HEK293T (cell line): ENCODE measurements at regions not wholly inside any gene's neighbourhood (a gene's known extent, or its start where the extent isn't known, plus 50 kb on each side); places are given as distances from the start of the nearest gene placed in this dataset.

Source experiments
- CTCF ChIA-PET: fragments of 350-600 bp; formaldehyde crosslinking; extraction: SDS; loops from one replicate; lab custom pipeline; 2021; ENCODE audit warnings: antibody characterized with exemption, inconsistent platforms; lab: Yijun Ruan, JAX
- POLR2A ChIA-PET: fragments of 350-600 bp; formaldehyde crosslinking; extraction: SDS; loops from one replicate; lab custom pipeline; 2020; ENCODE audit warnings: antibody characterized with exemption, inconsistent platforms; lab: Yijun Ruan, JAX
- DNase-seq: peaks from one replicate; pipeline ENCODE4 v3.0.0; 2012; ENCODE audit warnings: mixed read lengths; ENCODE audit errors: extremely low spot score
- ARNT ChIP-seq: fragments of 450-650 bp; IDR thresholded peaks from 2 replicates; pipeline ENCODE4 v1.6.1; 2017; ENCODE audit warnings: mild to moderate bottlenecking
- BHLHE40 ChIP-seq: fragments of 450-650 bp; IDR thresholded peaks from 2 replicates; pipeline ENCODE4 v1.6.1; 2016; ENCODE audit warnings: mild to moderate bottlenecking, moderate library complexity, borderline replicate concordance
- CTBP1 ChIP-seq: fragments of 450-650 bp; IDR thresholded peaks from 2 replicates; pipeline ENCODE4 v1.6.1; 2016; ENCODE audit warnings: borderline replicate concordance
- ELF4 ChIP-seq: fragments of 450-650 bp; IDR thresholded peaks from 2 replicates; pipeline ENCODE4 v1.6.1; 2017; ENCODE audit warnings: antibody characterized with exemption
- FOXA1 ChIP-seq: fragments of 450-650 bp; IDR thresholded peaks from 2 replicates; pipeline ENCODE4 v1.6.1; 2016; ENCODE audit warnings: mild to moderate bottlenecking
- FOXK2 ChIP-seq: fragments of 450-650 bp; IDR thresholded peaks from 2 replicates; pipeline ENCODE4 v1.6.1; 2016; ENCODE audit warnings: mild to moderate bottlenecking
- FOXM1 ChIP-seq: fragments of 450-650 bp; IDR thresholded peaks from 2 replicates; pipeline ENCODE4 v1.6.1; 2017; ENCODE audit warnings: mild to moderate bottlenecking, borderline replicate concordance
- HDGF ChIP-seq: fragments of 450-650 bp; IDR thresholded peaks from 2 replicates; pipeline ENCODE4 v1.6.1; 2017; ENCODE audit warnings: antibody characterized with exemption, borderline replicate concordance
- L3MBTL2 ChIP-seq: fragments of 450-650 bp; conservative IDR thresholded peaks from 2 replicates; pipeline ENCODE4 v1.6.1; 2016; ENCODE audit warnings: mild to moderate bottlenecking
- LEF1 ChIP-seq: fragments of 450-650 bp; IDR thresholded peaks from 2 replicates; pipeline ENCODE4 v1.6.1; 2017; ENCODE audit warnings: mild to moderate bottlenecking, borderline replicate concordance
- NFRKB ChIP-seq: fragments of 450-650 bp; IDR thresholded peaks from 2 replicates; pipeline ENCODE4 v1.6.1; 2016; ENCODE audit warnings: mild to moderate bottlenecking, moderate library complexity
- SP1 ChIP-seq: fragments of 450-650 bp; IDR thresholded peaks from 2 replicates; pipeline ENCODE4 v1.6.1; 2017
- SUZ12 ChIP-seq: fragments of 450-650 bp; IDR thresholded peaks from 2 replicates; pipeline ENCODE4 v1.6.1; 2016; ENCODE audit warnings: mild to moderate bottlenecking
- TARDBP ChIP-seq: fragments of 450-650 bp; IDR thresholded peaks from 2 replicates; pipeline ENCODE4 v1.6.1; 2016
- ZNF384 ChIP-seq: fragments of 450-650 bp; IDR thresholded peaks from 2 replicates; pipeline ENCODE4 v1.6.1; 2016
- TF ChIP-seq, protein P1 (sequence below): fragments of 450-650 bp; IDR thresholded peaks from 2 replicates; pipeline ENCODE4 v1.6.1; 2016

DNA sequence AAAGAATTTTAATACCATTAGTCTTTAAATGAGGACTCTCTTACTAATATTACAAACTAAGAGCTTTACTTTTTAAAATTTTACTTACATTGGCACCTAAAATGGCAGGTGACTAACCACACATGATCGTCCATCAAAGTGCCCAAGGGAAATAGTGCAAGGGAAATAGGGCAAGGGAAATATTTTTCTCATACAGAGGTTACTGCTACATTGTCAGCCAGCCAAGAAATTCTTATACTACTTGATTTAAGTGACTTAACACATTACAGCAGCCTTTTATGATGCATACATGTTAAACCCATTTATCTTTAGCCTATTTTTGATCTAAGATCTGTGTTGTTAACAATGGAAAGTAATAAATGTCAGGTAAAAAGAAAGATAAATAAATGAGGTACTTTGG, 587.2 kb upstream of the PKDCC start:
- ChIA-PET CTCF (no interaction called here), POLR2A (no interaction called here)
- TF ChIP-seq SUZ12 (no peak), HDGF (no peak), SP1 (no peak), ARNT (no peak), NFRKB (no peak), ZNF384 (no peak), FOXA1 (no peak), FOXK2 (no peak), BHLHE40 (no peak)
- TF ChIP-seq, protein P1, sequence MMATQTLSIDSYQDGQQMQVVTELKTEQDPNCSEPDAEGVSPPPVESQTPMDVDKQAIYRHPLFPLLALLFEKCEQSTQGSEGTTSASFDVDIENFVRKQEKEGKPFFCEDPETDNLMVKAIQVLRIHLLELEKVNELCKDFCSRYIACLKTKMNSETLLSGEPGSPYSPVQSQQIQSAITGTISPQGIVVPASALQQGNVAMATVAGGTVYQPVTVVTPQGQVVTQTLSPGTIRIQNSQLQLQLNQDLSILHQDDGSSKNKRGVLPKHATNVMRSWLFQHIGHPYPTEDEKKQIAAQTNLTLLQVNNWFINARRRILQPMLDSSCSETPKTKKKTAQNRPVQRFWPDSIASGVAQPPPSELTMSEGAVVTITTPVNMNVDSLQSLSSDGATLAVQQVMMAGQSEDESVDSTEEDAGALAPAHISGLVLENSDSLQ = no peak
- no peak for DNase-seq

DNA sequence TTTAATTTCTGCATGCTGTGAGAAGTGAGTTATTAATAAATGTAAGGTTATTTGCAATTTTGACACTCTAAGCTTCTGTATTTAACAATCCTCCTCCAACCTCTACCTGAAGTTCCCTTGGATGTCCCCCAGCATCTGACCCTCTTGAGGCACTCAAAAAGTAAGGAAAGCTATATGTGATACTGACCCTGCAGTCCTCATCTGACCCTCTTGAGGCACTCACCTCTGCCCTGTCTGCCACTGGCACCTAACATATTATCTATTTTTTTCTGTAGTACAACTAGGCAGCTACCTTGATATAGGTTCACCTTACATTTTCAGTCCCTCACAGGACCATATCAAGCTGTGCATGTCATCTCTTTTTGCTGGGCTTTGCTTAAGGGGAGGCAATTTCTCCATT, 583.4 kb upstream of the PKDCC start:
- DNase-seq = no peak
- TF ChIP-seq, protein P1 = no peak
- CTCF ChIA-PET = interaction anchor here (0.7 kb wide), 1 partner anchor 91 kb away, joined by 5 read pairs; no protein-coding TSS in a partner anchor
- POLR2A ChIA-PET = no interaction called here

DNA sequence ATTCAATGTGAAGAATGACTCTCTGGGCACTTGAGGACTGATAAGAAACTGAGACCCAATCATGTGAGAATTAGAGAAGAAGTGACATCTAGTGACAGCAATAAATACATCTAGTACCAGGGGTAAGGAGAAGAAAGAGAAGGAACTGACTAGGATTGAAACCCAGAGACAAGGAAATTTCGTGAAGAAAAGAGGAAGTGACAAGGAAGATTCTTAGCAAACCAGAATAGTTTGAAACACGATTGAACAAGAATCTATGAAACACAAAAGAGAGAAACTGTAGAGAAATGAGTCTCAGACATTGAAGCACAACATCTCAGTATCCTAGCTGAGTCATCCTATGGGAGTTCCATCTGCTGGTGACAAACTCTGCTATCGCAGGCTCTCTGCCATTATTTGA, 571.9 kb upstream of the PKDCC start:
- ChIA-PET CTCF (no interaction called here), POLR2A (no interaction called here)
- no peak for DNase-seq
- TF ChIP-seq CTBP1 (no peak), L3MBTL2 (no peak), LEF1 (no peak), ELF4 (no peak), FOXK2 (no peak), FOXA1 (no peak), HDGF (no peak)

DNA sequence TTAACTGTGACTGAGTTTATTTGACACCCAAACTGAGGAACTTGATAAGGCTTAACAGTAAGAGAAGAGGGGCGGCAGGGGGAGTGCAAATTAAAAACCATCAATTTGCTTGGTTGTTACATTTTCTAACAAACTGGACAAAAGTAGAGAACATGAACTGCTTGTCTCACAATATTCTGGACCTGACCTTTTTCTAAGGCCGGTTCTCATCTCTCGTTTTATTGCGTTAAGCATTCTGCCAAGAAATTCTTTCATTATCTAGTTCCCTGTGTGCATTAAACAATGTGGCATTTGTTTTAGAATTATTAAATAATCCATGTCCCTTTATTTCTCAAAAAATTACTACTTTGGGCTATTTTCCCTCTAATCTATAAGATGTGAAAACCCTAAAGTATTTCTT, 565.2 kb upstream of the PKDCC start:
- CTCF ChIA-PET = no interaction called here
- POLR2A ChIA-PET = no interaction called here
- TF ChIP-seq LEF1 = no peak
- no peak for TF ChIP-seq HDGF
- TF ChIP-seq, protein P1 = no peak
- TF ChIP-seq TARDBP = no peak
- TF ChIP-seq FOXK2 = no peak
- no peak for TF ChIP-seq L3MBTL2
- no peak for TF ChIP-seq NFRKB
- no peak for TF ChIP-seq ARNT
- no peak for DNase-seq

DNA sequence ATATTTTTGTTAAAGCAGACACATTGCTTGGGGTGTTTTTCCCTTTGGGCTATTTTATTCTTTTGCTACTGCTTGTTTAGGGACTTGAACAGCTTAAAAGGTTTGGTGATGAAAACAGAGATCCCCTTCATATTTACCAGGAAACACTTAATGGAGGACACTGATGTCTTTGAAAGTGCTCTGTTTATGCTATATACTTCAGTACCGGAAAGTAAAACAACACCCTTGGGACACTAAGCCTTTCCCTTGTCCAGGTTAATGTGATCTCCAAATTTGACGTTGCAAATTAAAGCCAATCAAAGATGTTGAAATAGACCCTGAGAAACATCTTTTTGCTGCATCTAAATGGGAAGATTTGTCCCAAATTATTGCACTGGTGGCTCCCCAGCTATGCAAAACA, 564.6 kb upstream of the PKDCC start:
- TF ChIP-seq TARDBP (no peak), HDGF (no peak)
- DNase-seq = no peak
- CTCF ChIA-PET = no interaction called here
- POLR2A ChIA-PET = no interaction called here

DNA sequence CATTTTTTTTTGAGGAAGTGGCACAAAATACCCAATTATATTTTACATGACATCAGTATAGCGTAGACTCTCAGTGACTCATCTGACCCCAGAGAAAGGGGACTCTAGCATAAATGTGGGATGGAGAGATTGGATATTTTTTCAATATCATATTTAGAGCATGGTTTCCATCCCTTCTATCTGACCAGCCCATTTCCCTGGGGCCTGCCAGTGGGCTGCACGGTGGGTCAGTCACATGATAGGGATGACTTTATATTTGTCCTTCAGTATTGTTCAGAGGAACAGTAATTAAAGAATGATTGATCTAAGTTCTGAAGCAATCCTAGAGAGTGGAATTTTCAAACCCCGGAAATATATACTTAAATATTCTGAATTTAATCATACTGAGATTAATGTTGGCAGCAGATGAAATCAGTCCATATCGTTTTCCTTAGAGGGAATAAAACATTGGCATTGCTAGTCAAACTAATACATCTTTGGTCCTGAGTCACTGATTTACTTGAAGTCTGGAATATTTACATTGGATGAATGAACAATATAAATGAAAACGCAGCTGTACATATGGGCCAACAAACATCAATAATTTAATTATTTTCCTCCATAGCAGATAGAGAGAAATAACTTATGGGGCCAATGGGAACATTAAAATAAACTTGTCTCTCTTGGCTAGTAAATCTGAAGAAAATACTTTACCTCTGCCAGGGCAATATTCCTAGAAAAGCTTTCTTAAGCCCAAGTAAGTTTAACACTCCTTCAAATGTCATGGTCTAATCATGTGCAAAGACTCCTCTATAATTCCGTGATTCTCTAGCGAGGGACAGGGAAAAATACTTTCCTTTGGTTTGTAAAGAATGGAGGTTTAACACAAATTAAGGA, 563.6 kb upstream of the PKDCC start:
- DNase-seq = no peak
- CTCF ChIA-PET = no interaction called here

More for the DNA sequence above, 563.6 kb upstream of the PKDCC start:
- POLR2A ChIA-PET = no interaction called here
- TF ChIP-seq SUZ12 (no peak), CTBP1 (no peak), FOXM1 (no peak), LEF1 (no peak), L3MBTL2 (no peak), BHLHE40 (no peak), FOXK2 (no peak), TARDBP (no peak), ARNT (no peak), ELF4 (no peak)
- TF ChIP-seq, protein P1 = no peak
